ENCODE measurements at regions not wholly inside any gene's neighbourhood (a gene's known extent, or its start where the extent isn't known, plus 50 kb on each side); places are given as distances from the start of the nearest gene placed in this dataset.

DNA sequence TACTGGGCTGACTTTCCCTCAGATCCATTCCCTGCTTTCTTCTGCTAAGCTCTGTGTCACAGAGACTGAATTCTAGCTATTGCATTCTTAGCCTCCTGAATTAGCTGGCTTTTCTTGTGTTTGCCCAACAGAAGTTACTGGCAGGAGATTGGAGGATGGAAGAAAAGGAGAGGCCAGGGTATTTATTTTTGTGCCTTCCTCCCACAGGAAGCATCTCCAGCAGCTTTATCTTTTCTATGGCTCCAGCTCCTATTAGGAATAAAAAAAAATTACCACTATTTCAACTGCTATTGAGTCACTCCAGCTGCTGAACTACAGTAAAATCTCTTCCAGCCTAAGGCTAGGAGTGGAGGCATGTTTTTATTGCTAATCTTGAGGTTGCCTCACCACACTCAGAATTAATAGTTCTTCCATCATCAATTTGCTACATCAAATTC, 492.4 kb downstream of the RFPL4B start (continued):
- TF ChIP-seq, protein P1, sequence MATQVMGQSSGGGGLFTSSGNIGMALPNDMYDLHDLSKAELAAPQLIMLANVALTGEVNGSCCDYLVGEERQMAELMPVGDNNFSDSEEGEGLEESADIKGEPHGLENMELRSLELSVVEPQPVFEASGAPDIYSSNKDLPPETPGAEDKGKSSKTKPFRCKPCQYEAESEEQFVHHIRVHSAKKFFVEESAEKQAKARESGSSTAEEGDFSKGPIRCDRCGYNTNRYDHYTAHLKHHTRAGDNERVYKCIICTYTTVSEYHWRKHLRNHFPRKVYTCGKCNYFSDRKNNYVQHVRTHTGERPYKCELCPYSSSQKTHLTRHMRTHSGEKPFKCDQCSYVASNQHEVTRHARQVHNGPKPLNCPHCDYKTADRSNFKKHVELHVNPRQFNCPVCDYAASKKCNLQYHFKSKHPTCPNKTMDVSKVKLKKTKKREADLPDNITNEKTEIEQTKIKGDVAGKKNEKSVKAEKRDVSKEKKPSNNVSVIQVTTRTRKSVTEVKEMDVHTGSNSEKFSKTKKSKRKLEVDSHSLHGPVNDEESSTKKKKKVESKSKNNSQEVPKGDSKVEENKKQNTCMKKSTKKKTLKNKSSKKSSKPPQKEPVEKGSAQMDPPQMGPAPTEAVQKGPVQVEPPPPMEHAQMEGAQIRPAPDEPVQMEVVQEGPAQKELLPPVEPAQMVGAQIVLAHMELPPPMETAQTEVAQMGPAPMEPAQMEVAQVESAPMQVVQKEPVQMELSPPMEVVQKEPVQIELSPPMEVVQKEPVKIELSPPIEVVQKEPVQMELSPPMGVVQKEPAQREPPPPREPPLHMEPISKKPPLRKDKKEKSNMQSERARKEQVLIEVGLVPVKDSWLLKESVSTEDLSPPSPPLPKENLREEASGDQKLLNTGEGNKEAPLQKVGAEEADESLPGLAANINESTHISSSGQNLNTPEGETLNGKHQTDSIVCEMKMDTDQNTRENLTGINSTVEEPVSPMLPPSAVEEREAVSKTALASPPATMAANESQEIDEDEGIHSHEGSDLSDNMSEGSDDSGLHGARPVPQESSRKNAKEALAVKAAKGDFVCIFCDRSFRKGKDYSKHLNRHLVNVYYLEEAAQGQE (IDR thresholded peaks at IDR 0.05; ENCODE audit: low read depth, low read length): no peak

DNA sequence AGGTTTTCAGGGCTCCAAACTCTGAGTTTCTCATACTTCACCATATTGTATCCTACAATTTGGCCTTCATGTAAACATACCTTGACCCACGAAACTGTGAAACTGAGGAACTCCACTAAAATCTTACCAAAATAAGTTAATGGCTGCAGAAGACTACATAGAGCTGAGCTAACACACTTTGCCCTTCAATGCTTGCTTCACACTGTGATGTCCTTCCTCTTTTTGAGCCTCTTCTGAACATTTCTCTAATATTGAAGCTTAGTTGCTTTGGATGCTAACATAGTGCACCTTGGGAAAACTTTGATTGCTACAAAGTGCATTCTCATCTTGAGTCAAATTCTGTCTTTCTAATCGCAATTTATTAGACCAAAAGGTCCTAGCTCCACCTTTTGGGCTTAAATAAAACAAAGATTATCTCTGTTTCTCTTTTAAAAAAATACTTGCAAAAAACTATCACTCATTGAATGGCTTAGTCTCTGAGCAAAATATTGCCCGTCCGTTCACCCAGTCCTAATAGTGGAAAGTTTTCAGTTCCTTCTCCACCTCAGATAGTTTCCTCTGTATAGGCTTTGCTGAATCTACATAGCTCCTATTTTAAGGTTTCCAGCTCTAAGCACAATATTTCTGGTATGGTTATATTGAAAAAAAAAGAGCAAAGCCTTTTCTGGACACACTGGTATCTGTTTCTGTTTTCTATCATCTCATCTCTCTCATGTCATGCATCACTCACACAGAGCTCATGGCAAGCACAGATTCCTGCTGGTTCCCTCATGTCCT, 494.6 kb downstream of the RFPL4B start:
- no peaks in the 10 kb centered on the region for H3K9me3 ChIP-seq
- H3F3A ChIP-seq (replicated peaks; ENCODE audit: insufficient read depth): peaks cover 7% of the 10 kb centered on the region
- H2AFZ ChIP-seq (ENCODE audit: low read depth): no peak overlapping the region
- no peak overlapping the region for H3K9ac ChIP-seq
- ChIA-PET CTCF (interaction anchor here (0.6 to 1.6 kb wide), 4 partner anchors 22 to 1017 kb away, joined by 3 to 4 read pairs (median 4); no protein-coding TSS in a partner anchor), POLR2A (no interaction called here)
- TF ChIP-seq MEF2A (IDR thresholded peaks at IDR 0.05; ENCODE audit: borderline replicate concordance, low read depth) (no peak), GATA2 (CRISPR knock-in tag; IDR thresholded peaks at IDR 0.05) (no peak), SMC3 (IDR thresholded peaks at IDR 0.05; ENCODE audit: low read depth, low read length) (no peak), FOXJ3 (CRISPR knock-in tag; IDR thresholded peaks at IDR 0.05) (no peak), POLR2AphosphoS5 (IDR thresholded peaks at IDR 0.05; ENCODE audit: low read depth, low read length) (no peak), EZH2phosphoT487 (IDR thresholded peaks at IDR 0.05; ENCODE audit: borderline replicate concordance, low read depth) (no peak), TEAD4 (IDR thresholded peaks at IDR 0.05; ENCODE audit: borderline replicate concordance, insufficient read depth) (no peak)
- TF ChIP-seq, protein P2, sequence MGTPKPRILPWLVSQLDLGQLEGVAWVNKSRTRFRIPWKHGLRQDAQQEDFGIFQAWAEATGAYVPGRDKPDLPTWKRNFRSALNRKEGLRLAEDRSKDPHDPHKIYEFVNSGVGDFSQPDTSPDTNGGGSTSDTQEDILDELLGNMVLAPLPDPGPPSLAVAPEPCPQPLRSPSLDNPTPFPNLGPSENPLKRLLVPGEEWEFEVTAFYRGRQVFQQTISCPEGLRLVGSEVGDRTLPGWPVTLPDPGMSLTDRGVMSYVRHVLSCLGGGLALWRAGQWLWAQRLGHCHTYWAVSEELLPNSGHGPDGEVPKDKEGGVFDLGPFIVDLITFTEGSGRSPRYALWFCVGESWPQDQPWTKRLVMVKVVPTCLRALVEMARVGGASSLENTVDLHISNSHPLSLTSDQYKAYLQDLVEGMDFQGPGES (IDR thresholded peaks at IDR 0.05; ENCODE audit: low read depth, low read length): no peak
- TF ChIP-seq, protein P3, sequence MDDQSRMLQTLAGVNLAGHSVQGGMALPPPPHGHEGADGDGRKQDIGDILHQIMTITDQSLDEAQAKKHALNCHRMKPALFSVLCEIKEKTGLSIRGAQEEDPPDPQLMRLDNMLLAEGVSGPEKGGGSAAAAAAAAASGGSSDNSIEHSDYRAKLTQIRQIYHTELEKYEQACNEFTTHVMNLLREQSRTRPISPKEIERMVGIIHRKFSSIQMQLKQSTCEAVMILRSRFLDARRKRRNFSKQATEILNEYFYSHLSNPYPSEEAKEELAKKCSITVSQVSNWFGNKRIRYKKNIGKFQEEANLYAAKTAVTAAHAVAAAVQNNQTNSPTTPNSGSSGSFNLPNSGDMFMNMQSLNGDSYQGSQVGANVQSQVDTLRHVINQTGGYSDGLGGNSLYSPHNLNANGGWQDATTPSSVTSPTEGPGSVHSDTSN (IDR thresholded peaks at IDR 0.05): no peak
- TF ChIP-seq, protein P1 (IDR thresholded peaks at IDR 0.05; ENCODE audit: low read depth, low read length): no peak
- no peaks in the 10 kb centered on the region for H4K20me1 ChIP-seq (ENCODE audit: insufficient read depth)
- no peak overlapping the region for H3K27ac ChIP-seq (ENCODE audit: low read depth in 2 of 2, low read length in 1 of 2)
- WGBS (ENCODE audit: low lambda C conversion rate): 94% methylated on average over 4 of the region's 4 CpGs
- no peaks in the 10 kb centered on the region for H3K27me3 ChIP-seq (ENCODE audit: insufficient read depth)
- no peaks in the 10 kb centered on the region for H3K9me2 ChIP-seq
- DNase-seq: no peak
- no peaks in the 10 kb centered on the region for H3K36me3 ChIP-seq (replicated peaks in 1 of 2; ENCODE audit: control insufficient read depth in 1 of 2, insufficient read depth in 2 of 2, low read length in 1 of 2)
- no peak overlapping the region for H3K4me3 ChIP-seq (ENCODE audit: low read depth in 2 of 2, low read length in 1 of 2)
- no peaks in the 10 kb centered on the region for H3K79me2 ChIP-seq (ENCODE audit: insufficient read depth)
- no peak overlapping the region for H3K4me2 ChIP-seq
- peaks cover 0 to 18% of the 10 kb centered on the region in 2 experiments; a peak in 1 of 4 replicates for H3K4me1 ChIP-seq (ENCODE audit: control insufficient read depth in 1 of 2, insufficient read depth in 2 of 2, low read depth in 1 of 2, low read length in 1 of 2)

Data from SK-N-SH (cell line).